Neuronal stem cell (in vitro differentiated cells): ENCODE measurements at regions not wholly inside any gene's neighbourhood (a gene's known extent, or its start where the extent isn't known, plus 50 kb on each side); places are given as distances from the start of the nearest gene placed in this dataset.

Experiments used
- DNase-seq: peaks from one replicate; pipeline ENCODE4 v3.0.0-alpha.2; 2013; ENCODE audit warnings: low spot score
- H2AFZ ChIP-seq: one replicate; pipeline ENCODE4 v1.6.1; 2013; ENCODE audit warnings: mild to moderate bottlenecking, low read length, inconsistent platforms
- H2AK5ac ChIP-seq: 2 replicates; pipeline ENCODE4 v1.6.1; 2013; ENCODE audit warnings: low read depth, mild to moderate bottlenecking, inconsistent platforms, low read length, moderate library complexity, mixed read lengths
- H2BK120ac ChIP-seq: 2 replicates; pipeline ENCODE4 v1.6.1; 2013; ENCODE audit warnings: low read depth, mild to moderate bottlenecking, inconsistent platforms, low read length, moderate library complexity, mixed read lengths
- H2BK12ac ChIP-seq: one replicate; pipeline ENCODE4 v1.6.1; 2013; ENCODE audit warnings: low read length, inconsistent platforms
- H2BK15ac ChIP-seq: 2 replicates; pipeline ENCODE4 v1.6.1; 2013; ENCODE audit warnings: mild to moderate bottlenecking, low read length, inconsistent platforms, mixed read lengths
- H2BK5ac ChIP-seq: one replicate; pipeline ENCODE4 v1.6.1; 2013; ENCODE audit warnings: inconsistent platforms, mild to moderate bottlenecking, low read length, moderate library complexity
- H3K14ac ChIP-seq: one replicate; pipeline ENCODE4 v1.6.1; 2013; ENCODE audit warnings: low read length, inconsistent platforms
- H3K18ac ChIP-seq: 2 replicates; pipeline ENCODE4 v1.6.1; 2013; ENCODE audit warnings: low read length, inconsistent platforms
- H3K23ac ChIP-seq: 2 replicates; pipeline ENCODE4 v1.6.1; 2013; ENCODE audit warnings: low read depth, mild to moderate bottlenecking, mixed read lengths, low read length, inconsistent platforms; ENCODE audit not compliant: poor library complexity
- H3K27ac ChIP-seq: replicated peaks from 3 replicates; pipeline ENCODE4 v1.5.1; 2013; ENCODE audit warnings: low read length, inconsistent platforms
- H3K27me3 ChIP-seq, 3 experiments: 2 replicates each; pipeline ENCODE4 v1.6.1; 2013; ENCODE audit warnings: low read length in 3 of 3, mild to moderate bottlenecking in 2 of 3, inconsistent platforms in 1 of 3, low read depth in 1 of 3, mixed read lengths in 1 of 3, moderate library complexity in 1 of 3; ENCODE audit not compliant: control insufficient read depth in 3 of 3, insufficient read depth in 3 of 3
- H3K36me3 ChIP-seq, 2 donors: replicated peaks in 1 of 2; 2 replicates each; pipeline ENCODE4 v1.6.1; 2013; ENCODE audit warnings: low read length in 2 of 2; ENCODE audit not compliant: control insufficient read depth in 2 of 2, insufficient read depth in 2 of 2
- H3K4ac ChIP-seq: 2 replicates; pipeline ENCODE4 v1.6.1; 2013; ENCODE audit warnings: inconsistent platforms, mild to moderate bottlenecking, low read length, moderate library complexity
- H3K4me1 ChIP-seq, 2 donors: 1 replicate in 1 of 2; 2 replicates in 1 of 2; pipeline ENCODE4 v1.6.1; 2013; ENCODE audit warnings: low read length in 2 of 2, low read depth in 1 of 2; ENCODE audit not compliant: control insufficient read depth in 2 of 2, insufficient read depth in 1 of 2
- H3K4me2 ChIP-seq: one replicate; pipeline ENCODE4 v1.6.1; 2013; ENCODE audit warnings: mild to moderate bottlenecking, low read length, inconsistent platforms; ENCODE audit not compliant: insufficient read depth, poor library complexity, severe bottlenecking
- H3K4me3 ChIP-seq, 2 donors: 2 replicates each; pipeline ENCODE4 v1.5.1; 2013; ENCODE audit warnings: low read length in 2 of 2, mild to moderate bottlenecking in 2 of 2, inconsistent platforms in 1 of 2, moderate library complexity in 1 of 2
- H3K79me1 ChIP-seq: one replicate; pipeline ENCODE4 v1.6.1; 2013; ENCODE audit warnings: low read depth, mild to moderate bottlenecking, inconsistent platforms, low read length, moderate library complexity
- H3K9ac ChIP-seq: one replicate; pipeline ENCODE4 v1.6.1; 2013; ENCODE audit warnings: mild to moderate bottlenecking, low read depth, low read length, inconsistent platforms; ENCODE audit not compliant: poor library complexity
- H3K9me3 ChIP-seq, 2 donors: replicated peaks in 1 of 2; 2 replicates each; pipeline versions ENCODE3 to v1.6.1; 2013; ENCODE audit warnings: low read length in 2 of 2, mild to moderate bottlenecking in 2 of 2, inconsistent platforms in 1 of 2, low read depth in 1 of 2, mixed read lengths in 1 of 2, moderate library complexity in 1 of 2; ENCODE audit not compliant: control insufficient read depth in 2 of 2, insufficient read depth in 1 of 2
- H4K8ac ChIP-seq: one replicate; pipeline ENCODE4 v1.6.1; 2013; ENCODE audit warnings: low read depth, mild to moderate bottlenecking, inconsistent platforms, low read length, moderate library complexity
- H4K91ac ChIP-seq: one replicate; pipeline ENCODE4 v1.6.1; 2013; ENCODE audit warnings: low read length, low read depth, mild to moderate bottlenecking, inconsistent platforms; ENCODE audit not compliant: poor library complexity
- WGBS, 2 donors: extraction: QIAGEN DNeasy Blood & Tissue Kit; methylation state at CpG; one replicate each; pipeline ENCODE4 v1.1.7; 2013; ENCODE audit warnings: missing lambda C conversion rate in 2 of 2, mixed read lengths in 1 of 2; ENCODE audit not compliant: insufficient read length in 2 of 2, insufficient replicate concordance in 1 of 2; ENCODE audit errors: extremely low coverage in 2 of 2; 5-methylcytosine and 5-hydroxymethylcytosine counted together

DNA sequence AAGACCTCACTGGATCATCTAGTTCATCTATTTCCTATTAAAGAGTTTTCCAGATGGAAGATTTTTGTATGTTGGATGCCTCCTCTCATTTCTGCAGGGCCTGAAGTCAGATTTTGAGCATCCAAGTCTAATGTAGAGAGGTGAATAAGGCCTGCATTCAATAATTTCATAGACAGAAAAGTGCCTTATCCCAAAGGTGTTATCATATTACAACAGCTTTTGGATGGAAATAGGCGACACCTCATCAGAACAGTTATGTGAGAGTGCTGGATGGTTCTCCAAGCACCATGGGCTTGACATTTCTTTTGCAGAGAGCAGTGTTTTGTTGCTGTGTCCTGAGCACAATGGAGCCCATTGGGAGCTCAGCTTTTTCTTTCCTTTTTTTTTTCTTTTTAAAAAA is 162.4 kb upstream of the MEOX2 start:
- no peak overlapping the region for H3K14ac ChIP-seq
- H3K79me1 ChIP-seq: no peaks in the 10 kb centered on the region
- H2BK15ac ChIP-seq: no peak overlapping the region
- no peak overlapping the region for H3K4me3 ChIP-seq
- no peak overlapping the region for H3K27ac ChIP-seq
- H2AFZ ChIP-seq: no peak overlapping the region
- H3K18ac ChIP-seq: no peak overlapping the region
- H3K4ac ChIP-seq: no peak overlapping the region
- H2BK120ac ChIP-seq: no peak overlapping the region
- no peak overlapping the region for H2AK5ac ChIP-seq
- no peak overlapping the region for H2BK5ac ChIP-seq
- no peak overlapping the region for H3K4me2 ChIP-seq
- H3K23ac ChIP-seq: no peak overlapping the region
- H4K91ac ChIP-seq: no peak overlapping the region
- DNase-seq: no peak
- H3K4me1 ChIP-seq: no peaks in the 10 kb centered on the region
- H4K8ac ChIP-seq: no peak overlapping the region
- H2BK12ac ChIP-seq: no peak overlapping the region
- no peaks in the 10 kb centered on the region for H3K36me3 ChIP-seq
- H3K27me3 ChIP-seq: no peaks in the 10 kb centered on the region
- H3K9me3 ChIP-seq: no peaks in the 10 kb centered on the region
- H3K9ac ChIP-seq: no peak overlapping the region
- no CpG with 5 or more reads among the region's 1 CpG for WGBS, 2 donors

GRCh38 chr7:15848362-15848761 is 161.9 kb upstream of the MEOX2 start:
- H3K14ac ChIP-seq: no peak overlapping the region
- no peak overlapping the region for H3K27ac ChIP-seq
- H3K18ac ChIP-seq: no peak overlapping the region
- H3K36me3 ChIP-seq: no peaks in the 10 kb centered on the region
- no peak overlapping the region for H4K8ac ChIP-seq
- H2BK5ac ChIP-seq: no peak overlapping the region
- H2AFZ ChIP-seq: peak overlapping the region; percentile 29
- no peak overlapping the region for H2BK15ac ChIP-seq
- DNase-seq: no peak
- H3K9me3 ChIP-seq: no peaks in the 10 kb centered on the region
- no CpG with 5 or more reads among the region's 3 CpGs for WGBS, 2 donors
- H3K23ac ChIP-seq: no peak overlapping the region
- H3K27me3 ChIP-seq: no peaks in the 10 kb centered on the region
- no peak overlapping the region for H3K4ac ChIP-seq
- no peaks in the 10 kb centered on the region for H3K4me1 ChIP-seq
- no peak overlapping the region for H3K4me2 ChIP-seq
- no peak overlapping the region for H2BK120ac ChIP-seq
- no peak overlapping the region for H4K91ac ChIP-seq
- no peak overlapping the region for H3K4me3 ChIP-seq
- H2BK12ac ChIP-seq: no peak overlapping the region
- H2AK5ac ChIP-seq: no peak overlapping the region
- H3K9ac ChIP-seq: no peak overlapping the region
- no peaks in the 10 kb centered on the region for H3K79me1 ChIP-seq

DNA sequence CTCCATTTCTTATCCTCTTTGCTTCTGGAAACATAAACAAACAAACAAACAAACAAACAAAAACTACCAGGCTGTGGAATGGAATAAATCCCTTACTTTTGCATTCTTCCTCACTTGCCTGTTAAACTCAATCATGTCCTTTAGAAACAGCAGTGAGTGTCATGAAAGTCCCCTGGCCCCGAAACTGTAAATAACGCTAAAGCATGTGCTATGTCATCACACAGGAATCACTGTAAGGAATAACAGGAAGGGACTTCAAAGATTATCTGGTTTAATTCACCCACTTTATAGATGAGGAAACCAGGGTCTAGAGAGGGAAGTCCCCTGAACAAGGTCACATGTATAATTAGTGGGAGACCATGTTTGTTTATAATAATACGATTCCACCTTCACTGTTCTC is 159.4 kb upstream of the MEOX2 start:
- Histone ChIP-seq H3K14ac (no peak overlapping the region), H3K36me3 (no peaks in the 10 kb centered on the region), H3K4me1 (no peaks in the 10 kb centered on the region), H3K9ac (no peak overlapping the region), H2BK12ac (no peak overlapping the region), H2BK5ac (no peak overlapping the region), H4K91ac (no peak overlapping the region), H3K18ac (no peak overlapping the region), H2BK120ac (no peak overlapping the region), H3K4ac (no peak overlapping the region), H2BK15ac (no peak overlapping the region), H3K4me3 (no peak overlapping the region), H3K4me2 (no peak overlapping the region), H4K8ac (no peak overlapping the region), H3K27me3 (no peaks in the 10 kb centered on the region), H3K27ac (no peak overlapping the region), H2AK5ac (no peak overlapping the region), H3K9me3 (no peaks in the 10 kb centered on the region), H3K23ac (no peak overlapping the region), H3K79me1 (no peaks in the 10 kb centered on the region), H2AFZ (no peak overlapping the region)
- WGBS, 2 donors: no CpG with 5 or more reads among the region's 3 CpGs
- no peak for DNase-seq

DNA sequence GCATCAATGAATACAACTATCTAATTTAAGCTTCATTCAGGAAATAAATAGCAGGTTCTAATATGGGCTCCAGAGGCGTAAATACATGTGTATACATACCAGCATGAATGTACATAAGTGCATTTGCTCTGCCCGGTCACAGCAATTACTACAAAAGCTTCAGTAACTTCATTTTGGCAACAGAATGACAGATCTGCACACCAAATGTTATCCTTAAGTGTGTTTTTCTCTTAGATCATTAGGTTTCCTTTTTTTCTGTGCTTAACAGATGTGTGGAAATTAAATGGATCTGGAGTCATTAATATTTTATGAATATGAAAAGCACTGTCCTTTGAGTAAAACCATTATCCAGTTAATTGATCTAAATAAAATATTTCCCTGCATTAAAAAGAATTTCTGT is 159.0 kb upstream of the MEOX2 start:
- no peak overlapping the region for H2AFZ ChIP-seq
- no peaks in the 10 kb centered on the region for H3K9me3 ChIP-seq
- no peak for DNase-seq
- no peak overlapping the region for H3K4ac ChIP-seq
- H3K27me3 ChIP-seq: no peaks in the 10 kb centered on the region
- no peak overlapping the region for H3K9ac ChIP-seq
- no peak overlapping the region for H3K14ac ChIP-seq
- no peaks in the 10 kb centered on the region for H3K4me1 ChIP-seq
- no peak overlapping the region for H4K91ac ChIP-seq
- no peak overlapping the region for H3K27ac ChIP-seq
- no peak overlapping the region for H2BK15ac ChIP-seq
- H2BK5ac ChIP-seq: no peak overlapping the region
- no peak overlapping the region for H4K8ac ChIP-seq
- no CpG with 5 or more reads among the region's 2 CpGs for WGBS, 2 donors
- no peak overlapping the region for H2AK5ac ChIP-seq
- H3K4me2 ChIP-seq: no peak overlapping the region
- no peak overlapping the region for H2BK120ac ChIP-seq
- H3K36me3 ChIP-seq: no peaks in the 10 kb centered on the region
- H3K18ac ChIP-seq: no peak overlapping the region
- H3K4me3 ChIP-seq: no peak overlapping the region
- no peak overlapping the region for H3K23ac ChIP-seq
- no peak overlapping the region for H2BK12ac ChIP-seq
- H3K79me1 ChIP-seq: no peaks in the 10 kb centered on the region
